ENCODE measurements at regions not wholly inside any gene's neighbourhood (a gene's known extent, or its start where the extent isn't known, plus 50 kb on each side); places are given as distances from the start of the nearest gene placed in this dataset.

GRCh38 chrX:75582511-75582910, 59.7 kb upstream of the ZDHHC15 start:
- TF ChIP-seq, protein P1, sequence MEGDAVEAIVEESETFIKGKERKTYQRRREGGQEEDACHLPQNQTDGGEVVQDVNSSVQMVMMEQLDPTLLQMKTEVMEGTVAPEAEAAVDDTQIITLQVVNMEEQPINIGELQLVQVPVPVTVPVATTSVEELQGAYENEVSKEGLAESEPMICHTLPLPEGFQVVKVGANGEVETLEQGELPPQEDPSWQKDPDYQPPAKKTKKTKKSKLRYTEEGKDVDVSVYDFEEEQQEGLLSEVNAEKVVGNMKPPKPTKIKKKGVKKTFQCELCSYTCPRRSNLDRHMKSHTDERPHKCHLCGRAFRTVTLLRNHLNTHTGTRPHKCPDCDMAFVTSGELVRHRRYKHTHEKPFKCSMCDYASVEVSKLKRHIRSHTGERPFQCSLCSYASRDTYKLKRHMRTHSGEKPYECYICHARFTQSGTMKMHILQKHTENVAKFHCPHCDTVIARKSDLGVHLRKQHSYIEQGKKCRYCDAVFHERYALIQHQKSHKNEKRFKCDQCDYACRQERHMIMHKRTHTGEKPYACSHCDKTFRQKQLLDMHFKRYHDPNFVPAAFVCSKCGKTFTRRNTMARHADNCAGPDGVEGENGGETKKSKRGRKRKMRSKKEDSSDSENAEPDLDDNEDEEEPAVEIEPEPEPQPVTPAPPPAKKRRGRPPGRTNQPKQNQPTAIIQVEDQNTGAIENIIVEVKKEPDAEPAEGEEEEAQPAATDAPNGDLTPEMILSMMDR (conservative IDR thresholded peaks at IDR 0.05; ENCODE audit: low read depth, low read length) = no peak
- no peak for TF ChIP-seq EZH2 (IDR thresholded peaks at IDR 0.05; ENCODE audit: borderline replicate concordance, low read depth, low read length, poor library complexity, severe bottlenecking)
- H3K36me3 ChIP-seq (ENCODE audit: insufficient read depth, low read length, poor library complexity, severe bottlenecking) = no peaks in the 10 kb centered on the region
- H3K27me3 ChIP-seq (replicated peaks; ENCODE audit: insufficient read depth, low read depth, low read length, poor library complexity) = no peaks in the 10 kb centered on the region
- BruUV-seq (replicated peaks) = no TSS peak
- no peak overlapping the region for H3K27ac ChIP-seq (ENCODE audit: low read depth, low read length, poor library complexity, severe bottlenecking)
- POLR2A ChIA-PET (ENCODE audit: low non-redundant PET) = no interaction called here
- intact Hi-C loops (cut with micrococcal nuclease; ENCODE audit: unreplicated experiment) = no loop called here
- no peaks in the 10 kb centered on the region for H3K4me1 ChIP-seq (ENCODE audit: insufficient read depth, low read length, poor library complexity, severe bottlenecking)
- peaks cover 4% of the 10 kb centered on the region for H3K9me3 ChIP-seq (ENCODE audit: low read depth, low read length, poor library complexity, severe bottlenecking)
- H3K4me3 ChIP-seq (ENCODE audit: low read depth, low read length, poor library complexity, severe bottlenecking) = no peak overlapping the region
- no peak for DNase-seq (ENCODE audit: low spot score)
- CTCF ChIA-PET = no interaction called here

Data from A673 (cell line).